ENCODE measurements at regions not wholly inside any gene's neighbourhood (a gene's known extent, or its start where the extent isn't known, plus 50 kb on each side); places are given as distances from the start of the nearest gene placed in this dataset.

GRCh38 chr7:86479144-86479543 is 164.6 kb upstream of the GRM3 start:
- TF ChIP-seq CTCF (IDR thresholded peaks at IDR 0.05; ENCODE audit: poor library complexity, severe bottlenecking) (no peak), TAF1 (IDR thresholded peaks at IDR 0.05; ENCODE audit: low read depth) (no peak), POLR2AphosphoS5 (IDR thresholded peaks at IDR 0.05) (no peak), RAD21 (conservative IDR thresholded peaks at IDR 0.05) (no peak), EP300 (conservative IDR thresholded peaks at IDR 0.05; ENCODE audit: poor library complexity, severe bottlenecking) (no peak)
